ENCODE measurements at regions not wholly inside any gene's neighbourhood (a gene's known extent, or its start where the extent isn't known, plus 50 kb on each side); places are given as distances from the start of the nearest gene placed in this dataset.

- TF ChIP-seq, protein P1, sequence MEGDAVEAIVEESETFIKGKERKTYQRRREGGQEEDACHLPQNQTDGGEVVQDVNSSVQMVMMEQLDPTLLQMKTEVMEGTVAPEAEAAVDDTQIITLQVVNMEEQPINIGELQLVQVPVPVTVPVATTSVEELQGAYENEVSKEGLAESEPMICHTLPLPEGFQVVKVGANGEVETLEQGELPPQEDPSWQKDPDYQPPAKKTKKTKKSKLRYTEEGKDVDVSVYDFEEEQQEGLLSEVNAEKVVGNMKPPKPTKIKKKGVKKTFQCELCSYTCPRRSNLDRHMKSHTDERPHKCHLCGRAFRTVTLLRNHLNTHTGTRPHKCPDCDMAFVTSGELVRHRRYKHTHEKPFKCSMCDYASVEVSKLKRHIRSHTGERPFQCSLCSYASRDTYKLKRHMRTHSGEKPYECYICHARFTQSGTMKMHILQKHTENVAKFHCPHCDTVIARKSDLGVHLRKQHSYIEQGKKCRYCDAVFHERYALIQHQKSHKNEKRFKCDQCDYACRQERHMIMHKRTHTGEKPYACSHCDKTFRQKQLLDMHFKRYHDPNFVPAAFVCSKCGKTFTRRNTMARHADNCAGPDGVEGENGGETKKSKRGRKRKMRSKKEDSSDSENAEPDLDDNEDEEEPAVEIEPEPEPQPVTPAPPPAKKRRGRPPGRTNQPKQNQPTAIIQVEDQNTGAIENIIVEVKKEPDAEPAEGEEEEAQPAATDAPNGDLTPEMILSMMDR (IDR thresholded peaks at IDR 0.05), result no peak
- no peak for TF ChIP-seq POLR2AphosphoS5 (IDR thresholded peaks at IDR 0.05)
Observed at GRCh38 chr10:8138471-8138870, 84.0 kb downstream of the GATA3 start.
